ENCODE measurements at regions not wholly inside any gene's neighbourhood (a gene's known extent, or its start where the extent isn't known, plus 50 kb on each side); places are given as distances from the start of the nearest gene placed in this dataset.

- no peak for TF ChIP-seq CTCF (IDR thresholded peaks at IDR 0.05)
- TF ChIP-seq EP300 (IDR thresholded peaks at IDR 0.05): no peak
- no peak for TF ChIP-seq POLR2A (IDR thresholded peaks at IDR 0.05)
Observed at GRCh38 chr19:28494461-28494860, 718.5 kb downstream of the UQCRFS1 start.

All from sigmoid colon (tissue), 4 donors.